ENCODE measurements at regions not wholly inside any gene's neighbourhood (a gene's known extent, or its start where the extent isn't known, plus 50 kb on each side); places are given as distances from the start of the nearest gene placed in this dataset.

- Histone ChIP-seq H3K36me3 (ENCODE audit: insufficient read depth, low read length, poor library complexity, severe bottlenecking) (no peaks in the 10 kb centered on the region), H3K4me1 (ENCODE audit: insufficient read depth, low read length, poor library complexity, severe bottlenecking) (no peaks in the 10 kb centered on the region), H3K27ac (ENCODE audit: low read depth, low read length, poor library complexity, severe bottlenecking) (no peak overlapping the region), H3K9me3 (ENCODE audit: low read depth, low read length, poor library complexity, severe bottlenecking) (peaks cover 3% of the 10 kb centered on the region), H3K4me3 (ENCODE audit: low read depth, low read length, poor library complexity, severe bottlenecking) (no peak overlapping the region), H3K27me3 (replicated peaks; ENCODE audit: insufficient read depth, low read depth, low read length, poor library complexity) (no peaks in the 10 kb centered on the region)
- intact Hi-C loops (cut with micrococcal nuclease; ENCODE audit: unreplicated experiment), result no loop called here
- POLR2A ChIA-PET (ENCODE audit: low non-redundant PET), result no interaction called here
- no TSS peak for BruUV-seq (replicated peaks)
- DNase-seq (ENCODE audit: low spot score), result no peak
- TF ChIP-seq EZH2 (IDR thresholded peaks at IDR 0.05; ENCODE audit: borderline replicate concordance, low read depth, low read length, poor library complexity, severe bottlenecking) (no peak), CTCF (conservative IDR thresholded peaks at IDR 0.05; ENCODE audit: low read depth, low read length) (no peak)
- CTCF ChIA-PET, result no interaction called here
Observed at GRCh38 chr2:107197594-107198294, 311.8 kb upstream of the ST6GAL2 start.

- Histone ChIP-seq H3K27me3 (replicated peaks; ENCODE audit: insufficient read depth, low read depth, low read length, poor library complexity) (no peaks in the 10 kb centered on the region), H3K4me3 (ENCODE audit: low read depth, low read length, poor library complexity, severe bottlenecking) (no peak overlapping the region), H3K9me3 (ENCODE audit: low read depth, low read length, poor library complexity, severe bottlenecking) (peaks cover 6% of the 10 kb centered on the region), H3K27ac (ENCODE audit: low read depth, low read length, poor library complexity, severe bottlenecking) (no peak overlapping the region), H3K36me3 (ENCODE audit: insufficient read depth, low read length, poor library complexity, severe bottlenecking) (no peaks in the 10 kb centered on the region), H3K4me1 (ENCODE audit: insufficient read depth, low read length, poor library complexity, severe bottlenecking) (no peaks in the 10 kb centered on the region)
- ChIA-PET CTCF (no interaction called here), POLR2A (ENCODE audit: low non-redundant PET) (no interaction called here)
- no peak for DNase-seq (ENCODE audit: low spot score)
- no TSS peak for BruUV-seq (replicated peaks)
- intact Hi-C loops (cut with micrococcal nuclease; ENCODE audit: unreplicated experiment), result no loop called here
- no peak for TF ChIP-seq EZH2 (IDR thresholded peaks at IDR 0.05; ENCODE audit: borderline replicate concordance, low read depth, low read length, poor library complexity, severe bottlenecking)
- TF ChIP-seq CTCF (conservative IDR thresholded peaks at IDR 0.05; ENCODE audit: low read depth, low read length), result no peak
Observed at GRCh38 chr2:107202962-107203591, 317.1 kb upstream of the ST6GAL2 start.

- Histone ChIP-seq H3K27me3 (replicated peaks; ENCODE audit: insufficient read depth, low read depth, low read length, poor library complexity) (no peaks in the 10 kb centered on the region), H3K9me3 (ENCODE audit: low read depth, low read length, poor library complexity, severe bottlenecking) (peaks cover 17% of the 10 kb centered on the region), H3K36me3 (ENCODE audit: insufficient read depth, low read length, poor library complexity, severe bottlenecking) (no peaks in the 10 kb centered on the region), H3K4me1 (ENCODE audit: insufficient read depth, low read length, poor library complexity, severe bottlenecking) (no peaks in the 10 kb centered on the region), H3K4me3 (ENCODE audit: low read depth, low read length, poor library complexity, severe bottlenecking) (no peak overlapping the region), H3K27ac (ENCODE audit: low read depth, low read length, poor library complexity, severe bottlenecking) (no peak overlapping the region)
- no peak for DNase-seq (ENCODE audit: low spot score)
- ChIA-PET POLR2A (ENCODE audit: low non-redundant PET) (no interaction called here), CTCF (no interaction called here)
- TF ChIP-seq CTCF (conservative IDR thresholded peaks at IDR 0.05; ENCODE audit: low read depth, low read length) (no peak), EZH2 (IDR thresholded peaks at IDR 0.05; ENCODE audit: borderline replicate concordance, low read depth, low read length, poor library complexity, severe bottlenecking) (no peak)
- intact Hi-C loops (cut with micrococcal nuclease; ENCODE audit: unreplicated experiment), result no loop called here
- no TSS peak for BruUV-seq (replicated peaks)
Observed at GRCh38 chr2:107215401-107216350, 329.7 kb upstream of the ST6GAL2 start.

All from A673 (cell line).